ENCODE measurements at regions not wholly inside any gene's neighbourhood (a gene's known extent, or its start where the extent isn't known, plus 50 kb on each side); places are given as distances from the start of the nearest gene placed in this dataset.

DNA sequence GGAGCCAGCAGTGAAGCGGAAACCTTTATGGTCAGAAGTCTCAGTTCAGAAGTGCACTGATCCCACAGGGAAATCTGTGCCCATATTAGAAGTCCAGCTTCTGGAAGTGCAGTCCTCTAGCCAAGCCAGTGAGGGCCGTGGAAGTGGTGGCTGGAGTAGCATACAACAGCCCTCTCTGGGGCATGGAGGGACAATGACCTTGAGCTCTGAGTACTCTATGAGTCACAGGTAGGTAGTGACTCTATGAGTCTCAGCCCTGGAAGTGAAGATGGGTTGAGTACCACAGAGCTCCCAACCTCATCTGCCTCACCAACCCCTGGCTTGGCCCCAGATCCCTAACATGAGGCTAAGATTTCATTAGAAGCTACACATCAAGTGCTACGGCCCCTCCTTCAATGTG is 205.9 kb upstream of the PPP2R3A start:
- TF ChIP-seq, protein P1, sequence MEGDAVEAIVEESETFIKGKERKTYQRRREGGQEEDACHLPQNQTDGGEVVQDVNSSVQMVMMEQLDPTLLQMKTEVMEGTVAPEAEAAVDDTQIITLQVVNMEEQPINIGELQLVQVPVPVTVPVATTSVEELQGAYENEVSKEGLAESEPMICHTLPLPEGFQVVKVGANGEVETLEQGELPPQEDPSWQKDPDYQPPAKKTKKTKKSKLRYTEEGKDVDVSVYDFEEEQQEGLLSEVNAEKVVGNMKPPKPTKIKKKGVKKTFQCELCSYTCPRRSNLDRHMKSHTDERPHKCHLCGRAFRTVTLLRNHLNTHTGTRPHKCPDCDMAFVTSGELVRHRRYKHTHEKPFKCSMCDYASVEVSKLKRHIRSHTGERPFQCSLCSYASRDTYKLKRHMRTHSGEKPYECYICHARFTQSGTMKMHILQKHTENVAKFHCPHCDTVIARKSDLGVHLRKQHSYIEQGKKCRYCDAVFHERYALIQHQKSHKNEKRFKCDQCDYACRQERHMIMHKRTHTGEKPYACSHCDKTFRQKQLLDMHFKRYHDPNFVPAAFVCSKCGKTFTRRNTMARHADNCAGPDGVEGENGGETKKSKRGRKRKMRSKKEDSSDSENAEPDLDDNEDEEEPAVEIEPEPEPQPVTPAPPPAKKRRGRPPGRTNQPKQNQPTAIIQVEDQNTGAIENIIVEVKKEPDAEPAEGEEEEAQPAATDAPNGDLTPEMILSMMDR (IDR thresholded peaks at IDR 0.05) = no peak
- no peak for TF ChIP-seq POLR2A (IDR thresholded peaks at IDR 0.05)

Data from gastroesophageal sphincter (tissue), 3 donors.